OCI-LY3 (cell line): ENCODE measurements at regions not wholly inside any gene's neighbourhood (a gene's known extent, or its start where the extent isn't known, plus 50 kb on each side); places are given as distances from the start of the nearest gene placed in this dataset.

Experiments used
- EZH2phosphoT487 ChIP-seq: fragments of 200-600 bp; shearing (Covaris generic); IDR thresholded peaks from 2 replicates; pipeline ENCODE4 v1.6.1; 2018; ENCODE audit warnings: antibody characterized with exemption, mixed run types, low read depth
- TF ChIP-seq, protein P1 (sequence below): fragments of 200-600, 300-600 bp; sonication (generic); IDR thresholded peaks from 2 replicates; pipeline ENCODE4 v1.5.1; 2014; ENCODE audit warnings: antibody characterized with exemption, low read length, low read depth

DNA sequence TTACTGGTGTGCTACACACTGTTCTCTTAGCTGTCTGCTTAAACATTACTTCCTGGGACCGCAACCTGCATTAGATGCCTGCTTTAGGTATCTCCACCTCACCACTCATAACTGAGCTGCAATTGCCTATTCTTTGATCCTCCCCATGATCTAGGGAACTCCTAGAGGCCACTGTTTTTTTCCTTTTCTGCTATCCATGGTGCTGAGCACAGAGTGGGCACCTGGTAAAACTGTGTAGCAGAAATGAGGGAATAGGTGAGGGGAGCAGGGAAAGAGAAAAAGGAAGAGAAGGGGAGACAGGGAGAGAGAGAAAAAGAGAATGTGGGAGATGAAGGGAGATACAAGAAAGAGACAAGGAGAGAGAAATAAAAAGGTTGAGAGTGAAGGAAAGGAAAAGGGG is 434.9 kb downstream of the ADRA2A start:
- TF ChIP-seq, protein P1, sequence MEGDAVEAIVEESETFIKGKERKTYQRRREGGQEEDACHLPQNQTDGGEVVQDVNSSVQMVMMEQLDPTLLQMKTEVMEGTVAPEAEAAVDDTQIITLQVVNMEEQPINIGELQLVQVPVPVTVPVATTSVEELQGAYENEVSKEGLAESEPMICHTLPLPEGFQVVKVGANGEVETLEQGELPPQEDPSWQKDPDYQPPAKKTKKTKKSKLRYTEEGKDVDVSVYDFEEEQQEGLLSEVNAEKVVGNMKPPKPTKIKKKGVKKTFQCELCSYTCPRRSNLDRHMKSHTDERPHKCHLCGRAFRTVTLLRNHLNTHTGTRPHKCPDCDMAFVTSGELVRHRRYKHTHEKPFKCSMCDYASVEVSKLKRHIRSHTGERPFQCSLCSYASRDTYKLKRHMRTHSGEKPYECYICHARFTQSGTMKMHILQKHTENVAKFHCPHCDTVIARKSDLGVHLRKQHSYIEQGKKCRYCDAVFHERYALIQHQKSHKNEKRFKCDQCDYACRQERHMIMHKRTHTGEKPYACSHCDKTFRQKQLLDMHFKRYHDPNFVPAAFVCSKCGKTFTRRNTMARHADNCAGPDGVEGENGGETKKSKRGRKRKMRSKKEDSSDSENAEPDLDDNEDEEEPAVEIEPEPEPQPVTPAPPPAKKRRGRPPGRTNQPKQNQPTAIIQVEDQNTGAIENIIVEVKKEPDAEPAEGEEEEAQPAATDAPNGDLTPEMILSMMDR: no peak
- no peak for TF ChIP-seq EZH2phosphoT487
